ENCODE measurements at regions not wholly inside any gene's neighbourhood (a gene's known extent, or its start where the extent isn't known, plus 50 kb on each side); places are given as distances from the start of the nearest gene placed in this dataset.

DNA sequence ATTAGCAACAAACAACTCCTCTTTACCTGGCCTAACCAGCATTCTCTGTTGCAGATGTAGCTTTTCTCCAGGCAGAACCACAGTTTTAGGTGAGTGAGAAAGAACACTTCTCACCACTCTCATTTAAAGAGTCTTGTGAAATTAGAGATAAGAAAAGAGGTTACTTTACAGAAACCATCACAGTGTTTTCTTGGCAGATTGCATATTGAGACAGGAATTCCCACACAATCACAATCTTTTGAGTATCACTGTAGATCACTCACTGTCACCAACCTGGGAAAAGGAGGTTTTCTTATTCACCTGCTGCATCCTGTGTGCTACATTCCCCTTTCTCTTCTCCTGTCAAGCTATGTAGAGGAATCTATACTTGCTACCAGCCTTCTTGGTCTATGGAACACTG, 574.6 kb downstream of the SLC4A3 start:
- TF ChIP-seq, protein P1, sequence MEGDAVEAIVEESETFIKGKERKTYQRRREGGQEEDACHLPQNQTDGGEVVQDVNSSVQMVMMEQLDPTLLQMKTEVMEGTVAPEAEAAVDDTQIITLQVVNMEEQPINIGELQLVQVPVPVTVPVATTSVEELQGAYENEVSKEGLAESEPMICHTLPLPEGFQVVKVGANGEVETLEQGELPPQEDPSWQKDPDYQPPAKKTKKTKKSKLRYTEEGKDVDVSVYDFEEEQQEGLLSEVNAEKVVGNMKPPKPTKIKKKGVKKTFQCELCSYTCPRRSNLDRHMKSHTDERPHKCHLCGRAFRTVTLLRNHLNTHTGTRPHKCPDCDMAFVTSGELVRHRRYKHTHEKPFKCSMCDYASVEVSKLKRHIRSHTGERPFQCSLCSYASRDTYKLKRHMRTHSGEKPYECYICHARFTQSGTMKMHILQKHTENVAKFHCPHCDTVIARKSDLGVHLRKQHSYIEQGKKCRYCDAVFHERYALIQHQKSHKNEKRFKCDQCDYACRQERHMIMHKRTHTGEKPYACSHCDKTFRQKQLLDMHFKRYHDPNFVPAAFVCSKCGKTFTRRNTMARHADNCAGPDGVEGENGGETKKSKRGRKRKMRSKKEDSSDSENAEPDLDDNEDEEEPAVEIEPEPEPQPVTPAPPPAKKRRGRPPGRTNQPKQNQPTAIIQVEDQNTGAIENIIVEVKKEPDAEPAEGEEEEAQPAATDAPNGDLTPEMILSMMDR (conservative IDR thresholded peaks at IDR 0.05; ENCODE audit: low read depth, low read length): no peak
- TF ChIP-seq EZH2 (IDR thresholded peaks at IDR 0.05; ENCODE audit: low read length, unreplicated experiment) (no peak), EZH2phosphoT487 (IDR thresholded peaks at IDR 0.05; ENCODE audit: borderline replicate concordance, low read length) (no peak)
